ENCODE measurements at regions not wholly inside any gene's neighbourhood (a gene's known extent, or its start where the extent isn't known, plus 50 kb on each side); places are given as distances from the start of the nearest gene placed in this dataset.

GRCh38 chr3:43957553-43957952 lies 266.8 kb downstream of the ABHD5 start:
- ChIA-PET CTCF (no interaction called here), POLR2A (no interaction called here)
- intact Hi-C loops (cut with micrococcal nuclease; ENCODE audit: unreplicated experiment) (no loop called here), in situ Hi-C loops (cut with HindIII; ENCODE audit: low pct_unique_long_range_greater_than_20kb, low sequenced_read_pairs) (no loop called here)
- DNase-seq (ENCODE audit: low read depth, low spot score) (no peak), ATAC-seq (no peak)
- Histone ChIP-seq H3K27me3 (ENCODE audit: control insufficient read depth, insufficient read depth, low read length) (no peaks in the 10 kb centered on the region; the same call in 1 of the 2 replicates), H3K9me3 (ENCODE audit: control insufficient read depth, insufficient read depth, low read depth, low read length) (no peaks in the 10 kb centered on the region), H3K4me3 (ENCODE audit: low read depth in 2 of 2, low read length in 2 of 2) (no peak overlapping the region), H3K27ac (ENCODE audit: low read length) (no peak overlapping the region), H3K36me3 (ENCODE audit: control insufficient read depth, insufficient read depth, low read length) (no peaks in the 10 kb centered on the region; the same call in 1 of the 2 replicates), H3K4me1 (ENCODE audit: control insufficient read depth, insufficient read depth, low read length) (no peaks in the 10 kb centered on the region)
- no TSS peak for BruUV-seq (replicated peaks)
- TF ChIP-seq SIN3A (IDR thresholded peaks at IDR 0.05; ENCODE audit: borderline replicate concordance, insufficient read depth, low read depth, low read length) (no peak), TCF7L2 (IDR thresholded peaks at IDR 0.05; ENCODE audit: low read depth, low read length) (no peak), POLR2AphosphoS5 (IDR thresholded peaks at IDR 0.05; ENCODE audit: low read depth, low read length) (no peak), CTCF (IDR thresholded peaks at IDR 0.05) (no peak), REST (IDR thresholded peaks at IDR 0.05; ENCODE audit: insufficient read depth in 1 of 2, low read depth in 2 of 2, low read length in 1 of 2) (no peak)

GRCh38 chr3:43958005-43958770 lies 267.4 kb downstream of the ABHD5 start:
- no peak overlapping the region for H3K4me3 ChIP-seq (ENCODE audit: low read depth in 2 of 2, low read length in 2 of 2)
- CTCF ChIA-PET, result no interaction called here
- BruUV-seq (replicated peaks), result no TSS peak
- H3K27me3 ChIP-seq (ENCODE audit: control insufficient read depth, insufficient read depth, low read length), result no peaks in the 10 kb centered on the region; the same call in 1 of the 2 replicates
- no peaks in the 10 kb centered on the region; the same call in 1 of the 2 replicates for H3K36me3 ChIP-seq (ENCODE audit: control insufficient read depth, insufficient read depth, low read length)
- H3K4me1 ChIP-seq (ENCODE audit: control insufficient read depth, insufficient read depth, low read length), result no peaks in the 10 kb centered on the region
- H3K27ac ChIP-seq (ENCODE audit: low read length), result no peak overlapping the region
- H3K9me3 ChIP-seq (ENCODE audit: control insufficient read depth, insufficient read depth, low read depth, low read length), result no peaks in the 10 kb centered on the region
- intact Hi-C loops (cut with micrococcal nuclease; ENCODE audit: unreplicated experiment) (no loop called here), in situ Hi-C loops (cut with HindIII; ENCODE audit: low pct_unique_long_range_greater_than_20kb, low sequenced_read_pairs) (no loop called here)
- TF ChIP-seq SIN3A (IDR thresholded peaks at IDR 0.05; ENCODE audit: borderline replicate concordance, insufficient read depth, low read depth, low read length) (no peak), POLR2AphosphoS5 (IDR thresholded peaks at IDR 0.05; ENCODE audit: low read depth, low read length) (no peak), CTCF (IDR thresholded peaks at IDR 0.05) (no peak), REST (IDR thresholded peaks at IDR 0.05; ENCODE audit: insufficient read depth in 1 of 2, low read depth in 2 of 2, low read length in 1 of 2) (no peak), TCF7L2 (IDR thresholded peaks at IDR 0.05; ENCODE audit: low read depth, low read length) (no peak)
- DNase-seq (ENCODE audit: low read depth, low spot score) (no peak), ATAC-seq (no peak)
- POLR2A ChIA-PET, result no interaction called here

Measured in Panc1 (cell line).